B cell (primary cell): ENCODE measurements at regions not wholly inside any gene's neighbourhood (a gene's known extent, or its start where the extent isn't known, plus 50 kb on each side); places are given as distances from the start of the nearest gene placed in this dataset.

ENCODE experiments used
- ATAC-seq: fragments of 200-7000 bp; cut with Tn5 transposase; one replicate; pipeline ENCODE4 v1.10.0; 2021; ENCODE audit warnings: low read depth, mild to moderate bottlenecking, moderate number of reproducible peaks, moderate library complexity
- CTCF ChIA-PET: fragments of 350-600 bp; sonication (Branson Sonifier 250); formaldehyde crosslinking; loops from one replicate; lab custom pipeline; 2021; ENCODE audit warnings: antibody characterized with exemption, inconsistent platforms; lab: Charles Lee
- POLR2A ChIA-PET: fragments of 350-600 bp; sonication (Branson Sonifier 250); formaldehyde crosslinking; loops from one replicate; lab custom pipeline; 2021; ENCODE audit warnings: antibody characterized with exemption; lab: Charles Lee
- DNase-seq: peaks from one replicate; pipeline ENCODE4 v3.0.0; 2013
- H2AFZ ChIP-seq: 2 replicates; pipeline ENCODE4 v1.6.1; 2012; ENCODE audit warnings: mild to moderate bottlenecking, low read depth, low read length; ENCODE audit not compliant: insufficient read depth, poor library complexity, severe bottlenecking
- H3K27ac ChIP-seq, 2 donors: 1 replicate in 1 of 2; 2 replicates in 1 of 2; pipeline ENCODE4 v1.5.1; 2012 to 2013; ENCODE audit warnings: low read length in 2 of 2, mild to moderate bottlenecking in 2 of 2, moderate library complexity in 1 of 2
- H3K27me3 ChIP-seq, 4 experiments: fragments of 200-600 bp in 1 of 4; sonication (generic) in 1 of 4; replicated peaks in 1 of 4; 1 replicate in 2 of 4; 2 replicates in 2 of 4; pipeline versions ENCODE4 v1.6.1 to v1.7.0; 2013 to 2016; ENCODE audit warnings: low read length in 3 of 4, mild to moderate bottlenecking in 2 of 4, mixed read lengths in 1 of 4, moderate library complexity in 1 of 4; ENCODE audit not compliant: insufficient read depth in 4 of 4, control insufficient read depth in 3 of 4; ENCODE audit errors: control extremely low read depth in 1 of 4
- H3K36me3 ChIP-seq, 2 experiments: replicated peaks in 1 of 2; 1 replicate in 1 of 2; 2 replicates in 1 of 2; pipeline versions ENCODE4 v1.6.1 to v1.7.1; 2013; ENCODE audit warnings: low read length in 1 of 2; ENCODE audit not compliant: insufficient read depth in 2 of 2, control insufficient read depth in 1 of 2; ENCODE audit errors: control extremely low read depth in 1 of 2, extremely low read depth in 1 of 2
- H3K4me1 ChIP-seq, 2 donors: fragments of 200-600 bp in 1 of 2; sonication (generic) in 1 of 2; 1 replicate in 1 of 2; 2 replicates in 1 of 2; pipeline versions ENCODE4 v1.5.1 to v1.6.1; 2013 to 2017; ENCODE audit warnings: low read length in 2 of 2; ENCODE audit not compliant: control insufficient read depth in 2 of 2, insufficient read depth in 2 of 2
- H3K4me2 ChIP-seq: replicated peaks from 2 replicates; pipeline ENCODE3; 2012; ENCODE audit warnings: mild to moderate bottlenecking, low read depth, low read length; ENCODE audit not compliant: poor library complexity, severe bottlenecking
- H3K4me3 ChIP-seq, 5 experiments: fragments of 200-600 bp in 1 of 5; sonication (generic) in 1 of 5; 1 replicate in 3 of 5; 2 replicates in 2 of 5; pipeline versions ENCODE4 v1.5.1 to v1.7.0; 2011 to 2016; ENCODE audit warnings: low read length in 4 of 5, mild to moderate bottlenecking in 4 of 5, low read depth in 2 of 5, control low read depth in 1 of 5, moderate library complexity in 1 of 5; ENCODE audit not compliant: insufficient read depth in 1 of 5; ENCODE audit errors: control extremely low read depth in 1 of 5, extremely low read depth in 1 of 5
- H3K79me2 ChIP-seq: fragments of 200-600 bp; sonication (generic); one replicate; pipeline ENCODE4 v1.6.0; 2016; ENCODE audit warnings: low read length; ENCODE audit not compliant: control insufficient read depth, insufficient read depth
- H3K9ac ChIP-seq: fragments of 200-600 bp; sonication (generic); 2 replicates; pipeline ENCODE4 v1.6.1; 2017; ENCODE audit warnings: mild to moderate bottlenecking, low read length, moderate library complexity
- H3K9me3 ChIP-seq, 3 donors: one replicate each; pipeline versions ENCODE4 v1.6.1 to v1.7.1; 2013; ENCODE audit warnings: low read length in 2 of 3; ENCODE audit not compliant: control insufficient read depth in 2 of 3, insufficient read depth in 1 of 3; ENCODE audit errors: control extremely low read depth in 1 of 3
- H4K20me1 ChIP-seq: 2 replicates; pipeline ENCODE4 v1.6.0; 2012; ENCODE audit warnings: mild to moderate bottlenecking, low read length; ENCODE audit not compliant: insufficient read depth, control insufficient read depth, poor library complexity, severe bottlenecking
- H3K27ac Mint-ChIP-seq: one replicate; pipeline ENCODE4 v1.8.0; 2021; ENCODE audit warnings: mixed read lengths
- H3K27me3 Mint-ChIP-seq: one replicate; pipeline ENCODE4 v1.8.0; 2021; ENCODE audit warnings: mixed read lengths
- H3K4me1 Mint-ChIP-seq: one replicate; pipeline ENCODE4 v1.8.0; 2021; ENCODE audit warnings: mixed read lengths
- H3K4me3 Mint-ChIP-seq: one replicate; pipeline ENCODE4 v1.8.0; 2021; ENCODE audit warnings: mixed read lengths
- H3K9me3 Mint-ChIP-seq: one replicate; pipeline ENCODE4 v1.8.0; 2022; ENCODE audit warnings: mixed read lengths; ENCODE audit not compliant: insufficient read depth
- CTCF ChIP-seq: fragments of 200-600 bp; IDR thresholded peaks from one replicate; pipeline ENCODE4 v1.8.0; 2022; ENCODE audit warnings: antibody characterized with exemption, mild to moderate bottlenecking
- EZH2 ChIP-seq: IDR thresholded peaks from 2 replicates; pipeline ENCODE4 v1.6.1; 2012; ENCODE audit warnings: borderline replicate concordance, low read depth, mild to moderate bottlenecking, moderate library complexity, low read length; ENCODE audit not compliant: insufficient read depth, poor library complexity, severe bottlenecking
- WGBS: methylation state at CpG from one replicate; pipeline ENCODE4 v1.1.5; 2013; ENCODE audit warnings: missing lambda C conversion rate; ENCODE audit not compliant: insufficient coverage; 5-methylcytosine and 5-hydroxymethylcytosine counted together
- intact Hi-C: fragments of 100-400 bp; cut with micrococcal nuclease; formaldehyde crosslinking; loops from one replicate; pipeline ENCODE4 v1.10.0; 2022

- no peaks in the 10 kb centered on the region for H3K27me3 Mint-ChIP-seq
- WGBS, result no CpG with 5 or more reads among the region's 1 CpG
Measured at GRCh38 chr2:37812414-37812813, 112.7 kb upstream of the RMDN2 start.

More at GRCh38 chr2:37812414-37812813, 112.7 kb upstream of the RMDN2 start:
- POLR2A ChIA-PET, result no interaction called here
- intact Hi-C loops, result no loop called here
- H3K9me3 ChIP-seq, result no peaks in the 10 kb centered on the region
- H3K4me2 ChIP-seq, result no peak overlapping the region
- no peak for ATAC-seq
- H3K27ac ChIP-seq, result no peak overlapping the region
- no peak for DNase-seq
- no peak overlapping the region for H3K9ac ChIP-seq
- H3K4me3 ChIP-seq, result no peak overlapping the region
- no peak overlapping the region for H3K27ac Mint-ChIP-seq
- H2AFZ ChIP-seq, result no peak overlapping the region
- CTCF ChIA-PET, result no interaction called here
- no peaks in the 10 kb centered on the region for H4K20me1 ChIP-seq
- H3K4me1 Mint-ChIP-seq, result no peaks in the 10 kb centered on the region
- H3K27me3 ChIP-seq, result no peaks in the 10 kb centered on the region
- TF ChIP-seq CTCF (no peak), EZH2 (no peak)
- H3K4me1 ChIP-seq, result no peaks in the 10 kb centered on the region
- H3K36me3 ChIP-seq, result no peaks in the 10 kb centered on the region
- no peaks in the 10 kb centered on the region for H3K79me2 ChIP-seq
- H3K9me3 Mint-ChIP-seq, result peaks cover 5% of the 10 kb centered on the region
- H3K4me3 Mint-ChIP-seq, result no peak overlapping the region
